ENCODE measurements at regions not wholly inside any gene's neighbourhood (a gene's known extent, or its start where the extent isn't known, plus 50 kb on each side); places are given as distances from the start of the nearest gene placed in this dataset.
"Not testable (repeated sequence)": the region's sequence is repeated elsewhere in the genome, so short reads cannot be mapped to it uniquely, and the experiment has no call there.

- DNase-seq, result peak; percentile 26
Observed at GRCh38 chr16:22436823-22437652, 62.6 kb upstream of the CDR2 start.

- DNase-seq, result not testable (repeated sequence)
Observed at GRCh38 chr16:22436326-22436822, 62.0 kb upstream of the CDR2 start.

GRCh38 chr16:22431314-22431713 is 56.9 kb upstream of the CDR2 start:
- not testable (repeated sequence) for DNase-seq

- no peak for DNase-seq
Observed at GRCh38 chr16:22428654-22429053, 54.2 kb upstream of the CDR2 start.

- DNase-seq, result no peak
Observed at GRCh38 chr16:22427556-22427955, 53.1 kb upstream of the CDR2 start.

GRCh38 chr16:22425847-22426246 is 51.4 kb upstream of the CDR2 start:
- DNase-seq, result no peak

GRCh38 chr16:22425036-22425801 is 50.8 kb upstream of the CDR2 start:
- no peak for DNase-seq

GRCh38 chr16:22424161-22424937 is 49.9 kb upstream of the CDR2 start:
- DNase-seq, result no peak

All from NCI-H2171 (cell line).